Breast epithelium (tissue), 3 donors: ENCODE measurements at regions not wholly inside any gene's neighbourhood (a gene's known extent, or its start where the extent isn't known, plus 50 kb on each side); places are given as distances from the start of the nearest gene placed in this dataset.

Experiments used
- CTCF ChIP-seq, 3 donors: fragments of 450-650 bp; IDR thresholded peaks; one replicate each; pipeline ENCODE4 v1.5.1; 2016 to 2017; ENCODE audit warnings: antibody characterized with exemption in 3 of 3, mild to moderate bottlenecking in 3 of 3, moderate library complexity in 3 of 3
- POLR2A ChIP-seq: fragments of 450-650 bp; IDR thresholded peaks from one replicate; pipeline ENCODE4 v1.6.1; 2016; ENCODE audit warnings: antibody characterized with exemption, mild to moderate bottlenecking, moderate library complexity
- POLR2AphosphoS5 ChIP-seq, 3 donors: sonication (generic); formaldehyde crosslinking; IDR thresholded peaks; one replicate each; pipeline ENCODE4 v1.6.1; 2017; ENCODE audit warnings: antibody characterized with exemption in 3 of 3

GRCh38 chr3:66712210-66712609, 211.4 kb upstream of the LRIG1 start:
- TF ChIP-seq POLR2AphosphoS5 (IDR thresholded peaks at IDR 0.05) (no peak), POLR2A (no peak), CTCF (IDR thresholded peaks at IDR 0.05) (no peak)
